ENCODE measurements at regions not wholly inside any gene's neighbourhood (a gene's known extent, or its start where the extent isn't known, plus 50 kb on each side); places are given as distances from the start of the nearest gene placed in this dataset.

DNA sequence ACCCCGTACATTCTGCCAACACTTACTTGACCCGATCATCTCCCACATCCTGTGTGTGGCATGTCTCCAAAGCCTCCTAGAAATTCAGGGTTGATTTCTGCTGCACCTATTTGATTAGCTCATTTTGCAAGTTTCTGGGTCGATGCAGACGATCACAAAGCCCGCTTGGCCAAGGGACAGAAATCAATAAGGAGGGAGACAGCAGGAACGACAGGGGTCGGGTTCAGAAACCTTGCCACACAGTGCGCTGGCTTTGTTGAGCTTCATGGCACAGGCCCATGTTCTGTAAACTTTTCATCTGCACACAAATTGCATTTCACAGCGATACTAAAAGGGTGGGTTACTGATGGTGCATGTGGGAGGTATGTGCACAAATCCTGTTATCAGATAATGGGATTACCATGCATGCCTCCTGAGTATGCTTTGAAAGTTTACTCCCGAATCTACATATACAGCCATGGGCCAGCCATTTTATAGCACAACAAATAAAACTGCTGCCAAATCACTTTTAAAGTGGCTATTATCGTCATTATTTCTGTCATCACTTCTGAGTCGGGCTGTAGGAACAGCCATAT lies 95.9 kb upstream of the ATP11B start:
- no peak for DNase-seq
- in situ Hi-C loops (cut with MboI; ENCODE audit: low pct_unique_long_range_greater_than_20kb, low sequenced_read_pairs), result no loop called here

DNA sequence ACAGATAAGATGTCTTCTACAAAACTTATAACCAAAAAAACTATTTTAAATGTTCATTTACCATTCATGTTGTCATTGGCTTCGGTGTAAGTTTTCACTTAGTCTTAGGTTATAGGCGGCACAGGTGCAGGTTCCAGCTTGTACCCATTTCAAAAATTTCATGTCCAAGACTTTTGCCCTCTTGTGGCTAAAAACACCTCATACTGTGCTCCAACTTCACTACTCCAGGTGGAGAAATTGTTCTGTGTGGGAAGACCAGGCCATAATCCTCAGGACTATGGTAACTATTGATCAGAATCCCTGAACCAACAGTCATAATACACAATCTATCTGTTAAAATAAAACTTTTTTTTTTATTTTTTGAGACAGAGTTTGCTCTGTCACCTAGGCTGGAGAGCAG lies 95.2 kb upstream of the ATP11B start:
- in situ Hi-C loops (cut with MboI; ENCODE audit: low pct_unique_long_range_greater_than_20kb, low sequenced_read_pairs), result no loop called here
- DNase-seq, result no peak

DNA sequence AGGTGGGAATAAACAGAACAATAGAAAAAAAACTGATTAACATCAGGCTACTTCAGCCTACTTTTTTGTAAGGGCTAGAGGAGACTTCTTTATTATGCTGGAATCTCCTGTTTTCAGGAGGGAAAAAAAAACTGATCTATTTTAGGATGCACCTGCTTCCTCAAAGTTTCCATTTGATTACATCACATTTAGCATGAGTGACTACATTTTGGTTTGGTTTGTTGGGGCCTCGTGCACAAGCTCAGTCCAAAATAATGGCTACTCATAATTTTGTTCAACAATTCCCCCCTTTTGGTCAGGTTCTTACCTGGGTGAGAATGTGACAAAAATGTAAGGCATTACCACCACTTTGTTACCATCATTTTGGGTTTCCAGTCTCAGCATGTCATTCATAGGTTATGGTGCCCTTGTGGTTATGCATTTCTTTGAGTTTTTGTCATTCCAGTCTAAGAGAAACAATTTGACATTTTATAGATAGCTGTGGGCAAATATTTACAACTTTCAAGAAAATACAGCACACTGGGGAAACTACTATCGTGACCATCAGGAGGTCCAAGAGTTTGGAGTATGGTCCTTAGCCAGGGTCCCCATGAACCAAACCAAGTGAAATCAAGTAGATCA lies 93.6 kb upstream of the ATP11B start:
- in situ Hi-C loops (cut with MboI; ENCODE audit: low pct_unique_long_range_greater_than_20kb, low sequenced_read_pairs), result loop anchor here (25.0 kb wide), 1 partner anchor 688 kb away; no protein-coding TSS in a partner anchor
- no peak for DNase-seq

DNA sequence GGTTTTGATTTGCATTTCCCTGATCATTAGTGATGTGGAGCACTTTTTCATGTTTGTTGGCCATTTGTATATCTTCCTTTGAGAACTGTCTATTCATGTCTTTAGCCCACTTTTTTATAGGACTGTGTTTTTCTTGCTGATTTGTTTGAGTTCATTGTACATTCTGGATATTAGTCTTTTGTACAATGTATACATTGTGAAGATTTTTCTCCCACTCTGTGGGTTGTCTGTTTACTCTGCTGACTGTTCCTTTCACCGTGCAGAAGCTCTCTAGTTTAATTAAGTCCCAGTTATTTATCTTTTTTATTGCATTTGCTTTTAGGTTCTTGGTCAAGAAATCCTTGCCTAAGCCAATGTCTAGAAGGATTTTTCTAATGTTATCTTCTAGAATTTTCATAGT lies 91.1 kb upstream of the ATP11B start:
- DNase-seq, result no peak
- in situ Hi-C loops (cut with MboI; ENCODE audit: low pct_unique_long_range_greater_than_20kb, low sequenced_read_pairs), result loop anchor here (25.0 kb wide), 1 partner anchor 685 kb away; no protein-coding TSS in a partner anchor

DNA sequence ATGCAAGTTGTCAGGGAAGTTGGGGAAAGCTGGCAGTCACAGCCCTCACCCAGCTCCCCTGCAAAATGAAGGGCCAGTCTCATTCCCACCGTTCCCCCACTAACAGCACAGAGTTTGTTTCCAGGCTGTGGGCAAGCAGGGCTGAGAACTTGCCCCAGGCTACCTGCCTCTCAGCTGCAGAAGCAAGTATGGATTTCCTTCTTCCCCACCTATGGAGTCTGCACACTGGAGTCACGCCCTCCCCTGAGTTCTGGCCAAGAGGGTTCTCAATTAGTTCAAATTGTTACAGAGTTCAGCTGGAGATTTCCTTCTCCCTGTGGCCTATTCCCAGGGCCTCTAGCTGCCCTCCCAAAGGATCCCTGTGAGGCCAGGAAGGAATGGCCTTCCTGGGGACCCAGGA lies 90.1 kb upstream of the ATP11B start:
- DNase-seq, result no peak
- in situ Hi-C loops (cut with MboI; ENCODE audit: low pct_unique_long_range_greater_than_20kb, low sequenced_read_pairs), result loop anchor here (25.0 kb wide), 1 partner anchor 684 kb away; no protein-coding TSS in a partner anchor

DNA sequence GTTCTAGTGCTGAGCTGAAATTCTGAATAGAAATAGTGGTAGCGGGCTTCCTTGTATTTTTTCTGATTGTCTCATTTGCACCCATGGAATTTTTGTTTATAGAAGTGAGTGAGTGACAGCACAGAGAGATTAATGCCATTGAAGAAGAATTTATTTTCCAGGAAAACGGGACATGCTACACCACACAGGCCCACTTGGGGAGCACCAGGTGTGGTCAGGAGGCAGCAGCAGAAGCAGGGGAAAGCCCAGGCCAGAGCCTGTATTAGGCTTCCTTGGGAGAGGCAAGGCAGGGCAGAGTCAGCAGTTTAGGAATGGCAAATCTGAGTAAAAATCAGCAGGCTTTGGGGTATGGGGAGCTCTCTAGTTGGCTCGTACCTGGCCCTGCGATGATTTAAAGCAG lies 88.4 kb upstream of the ATP11B start:
- no peak for DNase-seq
- in situ Hi-C loops (cut with MboI; ENCODE audit: low pct_unique_long_range_greater_than_20kb, low sequenced_read_pairs), result loop anchor here (25.0 kb wide), 1 partner anchor 682 kb away; no protein-coding TSS in a partner anchor

DNA sequence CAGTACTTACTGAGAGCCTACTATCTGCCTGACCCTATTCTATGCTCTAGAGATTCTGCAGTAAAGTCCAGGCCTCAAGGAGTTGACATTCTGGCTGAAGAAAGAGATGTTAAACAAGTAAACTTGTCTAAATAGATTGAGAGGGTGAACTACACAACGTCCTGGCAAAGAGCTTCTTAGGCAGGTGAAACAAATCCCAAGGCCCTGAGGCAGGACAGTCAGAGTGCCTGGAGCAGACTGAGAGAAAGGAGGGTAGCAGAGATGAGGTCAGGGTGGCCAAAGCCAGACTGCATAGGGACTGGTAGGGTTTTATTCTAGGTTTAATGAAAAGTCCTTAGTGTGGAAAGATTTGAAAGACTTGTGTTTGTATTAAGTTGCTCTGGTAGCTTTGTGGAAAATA lies 84.5 kb upstream of the ATP11B start:
- no peak for DNase-seq
- in situ Hi-C loops (cut with MboI; ENCODE audit: low pct_unique_long_range_greater_than_20kb, low sequenced_read_pairs), result loop anchor here (25.0 kb wide), 1 partner anchor 678 kb away; no protein-coding TSS in a partner anchor

DNA sequence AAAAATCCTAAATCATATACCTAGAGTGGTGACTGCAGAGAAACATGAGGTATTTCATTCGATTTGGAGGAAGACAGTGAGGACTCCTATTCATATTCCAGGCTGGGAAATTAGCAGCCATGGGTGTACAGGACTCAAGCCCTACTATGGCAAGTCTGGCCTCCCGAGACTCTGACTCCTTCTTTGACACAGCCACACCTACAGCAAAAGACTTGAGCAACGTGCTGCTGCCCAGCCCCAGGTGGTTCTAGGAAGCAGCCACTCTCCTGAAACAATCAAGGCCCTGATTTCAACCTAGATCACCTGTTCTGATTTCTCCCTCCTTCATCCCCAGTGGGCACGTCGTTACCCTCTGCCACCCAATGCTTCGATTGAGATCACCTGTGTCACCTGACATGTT lies 84.0 kb upstream of the ATP11B start:
- in situ Hi-C loops (cut with MboI; ENCODE audit: low pct_unique_long_range_greater_than_20kb, low sequenced_read_pairs), result loop anchor here (25.0 kb wide), 1 partner anchor 678 kb away; no protein-coding TSS in a partner anchor
- no peak for DNase-seq

DNA sequence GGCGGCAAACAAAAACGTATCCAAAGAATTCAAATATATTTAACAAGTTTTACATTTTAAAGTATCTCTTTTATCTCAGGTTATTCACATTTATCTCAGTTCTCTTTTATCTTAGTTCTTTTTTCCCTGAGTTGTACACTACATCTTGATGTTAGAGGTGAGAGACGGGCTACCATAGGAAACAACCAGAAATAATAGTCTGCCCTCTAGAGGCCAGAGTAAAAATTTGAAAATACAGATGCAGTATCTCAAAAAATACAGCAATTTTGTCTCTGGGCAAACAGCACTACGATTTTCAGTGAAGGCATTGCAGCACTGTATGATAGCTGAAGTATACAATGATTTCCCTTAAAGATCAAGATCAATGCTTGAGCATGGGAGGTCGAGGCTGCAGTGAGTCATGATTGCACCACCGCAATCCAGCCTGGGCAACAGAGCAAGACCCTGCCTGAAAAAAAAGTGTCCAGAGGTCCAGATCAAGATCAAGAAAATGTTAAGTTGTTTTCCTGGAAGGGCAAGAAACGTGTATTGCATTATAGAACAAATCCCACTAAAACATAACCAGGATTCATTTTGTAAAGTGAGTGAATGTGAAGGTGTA lies 82.6 kb upstream of the ATP11B start:
- in situ Hi-C loops (cut with MboI; ENCODE audit: low pct_unique_long_range_greater_than_20kb, low sequenced_read_pairs), result loop anchor here (25.0 kb wide), 1 partner anchor 677 kb away; no protein-coding TSS in a partner anchor
- DNase-seq, result peak; percentile 59

DNA sequence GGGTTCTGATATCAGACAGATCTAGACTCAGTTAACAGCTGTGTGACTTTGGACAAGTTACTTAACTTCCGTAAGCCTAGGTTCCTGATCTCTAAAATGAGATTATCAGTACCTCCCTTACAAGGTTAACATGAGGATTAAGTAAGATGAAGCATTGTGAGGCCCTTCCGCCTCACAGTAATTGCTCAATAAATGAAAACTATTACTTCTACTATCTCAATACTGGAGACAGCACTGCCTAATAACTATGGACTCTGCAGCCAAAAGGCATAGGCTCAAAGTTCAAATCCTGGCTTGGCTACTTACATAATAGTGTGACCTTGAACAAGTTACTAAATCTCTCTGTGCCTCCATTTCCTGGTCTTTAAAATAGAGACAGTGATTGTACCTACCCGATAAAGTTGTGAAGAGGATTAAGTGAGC lies 82.0 kb upstream of the ATP11B start:
- in situ Hi-C loops (cut with MboI; ENCODE audit: low pct_unique_long_range_greater_than_20kb, low sequenced_read_pairs), result loop anchor here (25.0 kb wide), 1 partner anchor 676 kb away; no protein-coding TSS in a partner anchor
- DNase-seq, result no peak

DNA sequence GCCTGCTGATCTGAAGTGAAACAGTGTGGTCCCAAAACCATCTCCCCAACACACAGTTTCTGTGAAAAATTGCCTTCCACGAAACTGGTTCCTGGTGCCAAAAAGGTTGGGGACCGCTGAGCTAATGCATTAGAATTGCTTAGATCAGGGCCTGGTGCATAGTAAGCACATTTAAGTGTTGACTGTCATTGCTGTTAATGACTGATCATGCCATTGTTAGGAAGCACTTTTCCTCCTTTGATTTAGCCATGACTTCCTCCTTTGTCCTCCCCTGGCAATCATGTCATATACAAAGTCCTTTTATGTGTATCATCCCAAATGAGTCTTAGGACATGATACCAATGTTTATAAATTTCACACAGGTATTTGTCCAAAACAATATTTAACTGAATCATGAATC lies 81.5 kb upstream of the ATP11B start:
- no peak for DNase-seq
- in situ Hi-C loops (cut with MboI; ENCODE audit: low pct_unique_long_range_greater_than_20kb, low sequenced_read_pairs), result loop anchor here (25.0 kb wide), 1 partner anchor 675 kb away; no protein-coding TSS in a partner anchor

DNA sequence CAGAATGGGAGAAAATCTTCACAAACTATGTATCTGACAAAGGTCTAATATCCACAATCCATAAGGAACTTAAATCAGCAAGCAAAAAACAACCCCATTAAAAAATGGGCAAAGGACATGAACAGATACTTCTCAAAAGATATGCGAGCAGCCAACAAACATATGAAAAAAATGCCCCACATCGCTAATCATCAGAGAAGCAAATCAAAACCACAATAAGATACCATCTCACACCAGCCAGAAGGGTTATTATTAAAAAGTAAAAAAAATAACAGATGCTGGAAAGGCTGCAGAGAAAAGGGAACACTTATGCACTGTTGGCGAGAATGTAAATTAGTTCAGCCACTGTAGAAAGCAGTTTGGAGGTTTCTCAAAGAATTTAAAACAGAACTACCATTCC lies 80.2 kb upstream of the ATP11B start:
- in situ Hi-C loops (cut with MboI; ENCODE audit: low pct_unique_long_range_greater_than_20kb, low sequenced_read_pairs), result loop anchor here (25.0 kb wide), 1 partner anchor 674 kb away; no protein-coding TSS in a partner anchor
- DNase-seq, result no peak

DNA sequence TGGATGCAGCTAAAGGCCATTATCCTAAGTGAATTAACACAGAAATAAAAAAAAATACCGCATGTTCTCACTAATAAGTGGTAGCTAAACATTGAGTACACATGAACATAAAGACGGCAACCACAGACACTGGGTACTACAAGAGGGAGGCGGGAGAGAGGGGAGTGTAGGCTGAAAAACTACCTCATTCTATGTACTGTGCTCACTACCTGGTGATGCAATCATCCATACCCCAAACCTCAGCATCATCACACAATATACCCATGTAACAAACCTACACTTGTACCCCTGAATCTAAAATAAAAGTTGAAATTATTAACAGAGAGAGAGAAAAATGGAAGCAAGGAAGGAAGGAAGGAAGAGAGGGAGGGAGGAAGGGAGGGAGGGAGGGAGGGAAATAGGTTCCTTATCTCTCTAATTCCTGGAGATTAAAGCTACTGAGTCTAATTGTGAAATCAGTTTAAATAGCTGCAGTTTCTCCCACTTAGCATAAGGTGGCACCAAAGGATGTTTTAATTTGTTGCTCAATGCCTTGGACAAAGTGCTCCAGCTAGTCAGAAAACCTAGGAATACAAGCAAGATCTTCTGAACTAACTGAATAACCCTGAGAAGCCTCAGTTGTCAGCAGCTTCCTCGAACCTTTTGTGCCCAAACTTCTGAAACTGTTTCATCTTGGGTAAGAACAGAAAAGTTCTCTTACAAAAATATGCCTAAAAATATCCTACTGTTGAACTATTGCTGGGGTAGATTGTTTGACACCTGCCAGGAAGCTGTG lies 79.4 kb upstream of the ATP11B start:
- in situ Hi-C loops (cut with MboI; ENCODE audit: low pct_unique_long_range_greater_than_20kb, low sequenced_read_pairs), result loop anchor here (25.0 kb wide), 1 partner anchor 673 kb away; no protein-coding TSS in a partner anchor
- DNase-seq, result peak; percentile 49

DNA sequence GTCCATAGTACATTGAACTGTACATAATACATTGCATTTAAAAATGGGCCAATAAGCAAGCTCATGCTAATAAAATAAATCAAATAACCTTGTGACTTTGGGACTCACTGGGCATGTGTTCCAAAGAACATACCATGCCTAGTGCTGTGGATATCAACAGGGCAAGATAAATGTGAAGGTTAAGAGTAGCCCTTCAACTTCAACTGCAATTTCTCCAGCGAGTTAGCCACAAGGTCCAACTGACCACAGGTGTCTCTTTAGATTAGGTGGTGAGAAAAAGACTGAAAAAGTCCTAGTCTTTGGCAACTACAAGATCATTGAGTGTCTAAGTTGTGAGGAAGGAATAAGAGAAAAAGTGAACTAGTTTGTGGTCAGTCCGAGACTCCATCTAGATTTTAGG lies 78.3 kb upstream of the ATP11B start:
- in situ Hi-C loops (cut with MboI; ENCODE audit: low pct_unique_long_range_greater_than_20kb, low sequenced_read_pairs), result loop anchor here (25.0 kb wide), 1 partner anchor 672 kb away; no protein-coding TSS in a partner anchor
- DNase-seq, result no peak

DNA sequence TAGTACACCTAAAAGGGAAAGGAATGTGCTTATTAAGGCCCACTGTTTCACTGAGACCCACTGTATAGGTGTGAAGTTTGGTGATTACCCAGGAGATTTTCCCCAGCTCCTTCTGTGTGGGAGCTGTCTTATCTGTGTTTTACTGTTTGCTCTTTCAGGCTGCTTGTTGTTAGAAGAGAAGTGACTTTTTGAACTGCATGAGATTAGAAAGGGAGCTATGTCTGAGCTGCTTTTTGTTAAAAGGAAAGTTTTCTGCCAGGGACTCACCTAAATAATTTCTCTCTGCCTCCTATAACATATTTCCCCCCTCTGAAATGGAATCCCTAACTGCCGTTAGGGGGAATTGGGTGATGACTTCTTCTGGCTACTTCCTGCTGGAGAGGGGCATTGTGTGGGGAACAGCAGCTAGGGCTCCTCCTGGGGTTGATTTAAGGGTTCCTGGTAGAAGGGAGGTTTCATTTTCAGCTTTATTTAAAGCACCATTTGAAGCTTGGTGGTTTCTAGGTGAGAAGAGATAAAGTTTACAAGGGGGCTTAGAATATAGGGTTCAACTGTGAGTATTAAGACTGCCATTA lies 77.1 kb upstream of the ATP11B start:
- in situ Hi-C loops (cut with MboI; ENCODE audit: low pct_unique_long_range_greater_than_20kb, low sequenced_read_pairs), result loop anchor here (25.0 kb wide), 1 partner anchor 671 kb away; no protein-coding TSS in a partner anchor

DNA sequence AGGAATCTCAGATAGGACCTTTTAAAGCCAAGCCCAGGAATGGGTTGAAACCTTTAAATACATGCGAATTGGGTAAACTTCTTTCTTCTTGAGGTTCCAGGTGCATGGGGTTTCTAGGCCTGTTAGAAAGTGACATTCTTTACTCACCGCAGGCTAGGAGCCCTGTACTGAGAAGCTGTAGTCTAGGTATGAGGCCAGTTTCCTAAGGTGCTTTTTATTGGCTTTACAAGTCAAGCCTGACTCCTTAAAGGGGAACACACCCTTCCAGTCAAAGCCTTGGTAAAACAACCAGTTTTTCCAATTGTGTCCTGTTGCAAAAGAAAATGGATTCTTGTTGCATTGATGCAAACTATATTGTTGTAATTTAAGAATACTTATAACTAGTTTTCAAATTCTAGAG lies 76.1 kb upstream of the ATP11B start:
- no peak for DNase-seq
- in situ Hi-C loops (cut with MboI; ENCODE audit: low pct_unique_long_range_greater_than_20kb, low sequenced_read_pairs), result loop anchor here (25.0 kb wide), 1 partner anchor 670 kb away; no protein-coding TSS in a partner anchor

More for the DNA sequence above, 77.1 kb upstream of the ATP11B start:
- no peak for DNase-seq

DNA sequence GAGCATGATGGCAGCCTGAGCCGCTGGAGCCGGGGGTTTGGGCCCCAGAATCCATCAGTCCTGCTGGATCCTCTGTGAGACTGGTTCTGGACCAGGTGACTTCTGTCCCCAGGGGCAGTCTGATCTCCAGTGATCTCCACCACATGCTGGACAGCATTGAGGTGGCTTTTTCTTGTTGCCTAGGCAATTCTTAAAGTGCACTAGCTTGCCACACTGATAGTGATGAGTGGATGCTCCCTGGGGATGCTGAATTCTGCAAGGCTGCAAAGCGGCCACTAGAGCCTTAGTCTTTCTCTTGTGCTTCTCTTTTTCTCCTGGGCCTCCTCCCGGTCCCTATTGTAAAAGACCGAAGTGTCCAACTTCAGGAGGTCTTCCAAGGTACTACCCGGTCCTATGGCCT lies 70.4 kb upstream of the ATP11B start:
- in situ Hi-C loops (cut with MboI; ENCODE audit: low pct_unique_long_range_greater_than_20kb, low sequenced_read_pairs), result loop anchor here (25.0 kb wide), 1 partner anchor 664 kb away; no protein-coding TSS in a partner anchor
- DNase-seq, result no peak

DNA sequence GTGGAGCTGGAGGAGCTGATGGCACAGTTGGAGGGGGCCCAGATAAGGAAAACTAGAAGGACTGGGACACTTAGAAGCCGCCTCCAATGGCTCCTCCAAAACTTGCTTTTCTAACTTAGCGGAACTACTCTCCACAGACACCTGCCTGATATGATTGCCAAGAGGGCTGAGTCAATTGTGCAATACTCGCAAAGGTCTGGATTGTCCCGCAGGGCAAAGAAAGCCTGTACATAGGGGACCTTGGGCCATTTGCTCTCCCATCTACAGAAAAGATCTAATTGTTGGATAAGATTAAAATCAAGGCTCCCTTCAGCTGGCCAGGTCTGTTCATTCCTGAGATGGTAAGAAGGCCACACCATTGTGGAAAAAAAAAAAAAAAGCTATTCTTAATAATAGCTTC lies 69.7 kb upstream of the ATP11B start:
- in situ Hi-C loops (cut with MboI; ENCODE audit: low pct_unique_long_range_greater_than_20kb, low sequenced_read_pairs), result loop anchor here (25.0 kb wide), 1 partner anchor 664 kb away; no protein-coding TSS in a partner anchor
- DNase-seq, result no peak

Measured in KBM-7 (cell line).